PFSK-1 (cell line): ENCODE measurements at regions not wholly inside any gene's neighbourhood (a gene's known extent, or its start where the extent isn't known, plus 50 kb on each side); places are given as distances from the start of the nearest gene placed in this dataset.

Experiments used
- FOXP2 ChIP-seq: optimal IDR thresholded peaks from 2 replicates; pipeline ENCODE3; 2011; ENCODE audit warnings: borderline replicate concordance, control low read depth, inconsistent platforms; ENCODE audit not compliant: insufficient read depth; ENCODE audit errors: extremely low read length, extremely low read depth
- POLR2AphosphoS5 ChIP-seq: IDR thresholded peaks from 2 replicates; pipeline ENCODE4 v1.6.1; 2012; ENCODE audit warnings: low read depth, mild to moderate bottlenecking, control low read depth, low read length, moderate library complexity
- REST ChIP-seq, 2 experiments: IDR thresholded peaks; 2 replicates each; pipeline versions ENCODE4 v1.6.1 to v1.8.0; 2011 to 2012; ENCODE audit warnings: low read depth in 2 of 2, low read length in 2 of 2, control low read depth in 1 of 2, inconsistent platforms in 1 of 2, mild to moderate bottlenecking in 1 of 2, moderate library complexity in 1 of 2; ENCODE audit not compliant: insufficient read depth in 1 of 2
- SIN3A ChIP-seq: IDR thresholded peaks from 2 replicates; pipeline ENCODE4 v1.6.1; 2012; ENCODE audit warnings: mild to moderate bottlenecking, low read length, moderate library complexity, borderline replicate concordance; ENCODE audit not compliant: insufficient read depth
- TAF1 ChIP-seq: IDR thresholded peaks from 2 replicates; pipeline ENCODE4 v1.6.1; 2012; ENCODE audit warnings: low read length, control low read depth, borderline replicate concordance; ENCODE audit not compliant: insufficient read depth

- TF ChIP-seq FOXP2, result no peak
- TF ChIP-seq SIN3A, result no peak
Observed at GRCh38 chr7:131995324-131995723, 438.9 kb upstream of the PODXL start.

- TF ChIP-seq SIN3A (no peak), REST (IDR thresholded peaks at IDR 0.05; ENCODE audit: insufficient read depth in 1 of 2, low read depth in 2 of 2, low read length in 2 of 2) (no peak), POLR2AphosphoS5 (no peak), TAF1 (no peak), FOXP2 (no peak)
Observed at GRCh38 chr7:131976411-131976810, 420.0 kb upstream of the PODXL start.

GRCh38 chr7:131974671-131975070, 418.2 kb upstream of the PODXL start:
- TF ChIP-seq TAF1, result no peak
- no peak for TF ChIP-seq POLR2AphosphoS5

GRCh38 chr7:131972251-131972650, 415.8 kb upstream of the PODXL start:
- TF ChIP-seq SIN3A (no peak), POLR2AphosphoS5 (no peak), TAF1 (no peak), REST (IDR thresholded peaks at IDR 0.05; ENCODE audit: insufficient read depth in 1 of 2, low read depth in 2 of 2, low read length in 2 of 2) (no peak)

GRCh38 chr7:131970602-131971001, 414.2 kb upstream of the PODXL start:
- TF ChIP-seq SIN3A (no peak), FOXP2 (no peak), REST (IDR thresholded peaks at IDR 0.05; ENCODE audit: insufficient read depth in 1 of 2, low read depth in 2 of 2, low read length in 2 of 2) (no peak), POLR2AphosphoS5 (no peak), TAF1 (no peak)

- no peak for TF ChIP-seq REST (IDR thresholded peaks at IDR 0.05; ENCODE audit: insufficient read depth in 1 of 2, low read depth in 2 of 2, low read length in 2 of 2)
Observed at GRCh38 chr7:131969560-131969959, 413.1 kb upstream of the PODXL start.
